ENCODE measurements at regions not wholly inside any gene's neighbourhood (a gene's known extent, or its start where the extent isn't known, plus 50 kb on each side); places are given as distances from the start of the nearest gene placed in this dataset.

GRCh38 chr4:24742335-24742734, 53.0 kb upstream of the SOD3 start (continued):
- TF ChIP-seq RFX5 (IDR thresholded peaks at IDR 0.05; ENCODE audit: low read length) = no peak

GRCh38 chr4:24742773-24743172, 52.6 kb upstream of the SOD3 start:
- peaks cover 6% of the 10 kb centered on the region for H3F3A ChIP-seq (replicated peaks; ENCODE audit: insufficient read depth)
- ChIA-PET CTCF (interaction anchor here (1.4 kb wide), 1 partner anchor 8 kb away, joined by 3 read pairs; no protein-coding TSS in a partner anchor), POLR2A (no interaction called here)
- H3K9me3 ChIP-seq = no peaks in the 10 kb centered on the region
- H3K4me3 ChIP-seq (ENCODE audit: low read depth in 2 of 2, low read length in 1 of 2) = no peak overlapping the region
- DNase-seq = no peak
- no peaks in the 10 kb centered on the region for H3K27me3 ChIP-seq (ENCODE audit: insufficient read depth)
- no peaks in the 10 kb centered on the region for H3K79me2 ChIP-seq (ENCODE audit: insufficient read depth)
- no peak overlapping the region for H3K4me2 ChIP-seq
- peak overlapping the region; percentile 54; the same call in 1 of the 2 replicates for H2AFZ ChIP-seq (ENCODE audit: low read depth)
- no peaks in the 10 kb centered on the region for H3K36me3 ChIP-seq (replicated peaks in 1 of 2; ENCODE audit: control insufficient read depth in 1 of 2, insufficient read depth in 2 of 2, low read length in 1 of 2)
- peak overlapping the region in 1 of 2 experiments; percentile 42; a peak in 1 of 4 replicates for H3K27ac ChIP-seq (ENCODE audit: low read depth in 2 of 2, low read length in 1 of 2)
- no peaks in the 10 kb centered on the region for H4K20me1 ChIP-seq (ENCODE audit: insufficient read depth)
- 37% methylated on average over 5 of the region's 5 CpGs for WGBS (ENCODE audit: low lambda C conversion rate)
- H3K9me2 ChIP-seq = no peaks in the 10 kb centered on the region
- H3K9ac ChIP-seq = no peak overlapping the region
- no peak for TF ChIP-seq FOSL2 (IDR thresholded peaks at IDR 0.05; ENCODE audit: borderline replicate concordance, low read depth)
- TF ChIP-seq FOXM1 (IDR thresholded peaks at IDR 0.05; ENCODE audit: low read depth) = no peak
- TF ChIP-seq CTCF (IDR thresholded peaks at IDR 0.05) = no peak
- TF ChIP-seq, protein P1, sequence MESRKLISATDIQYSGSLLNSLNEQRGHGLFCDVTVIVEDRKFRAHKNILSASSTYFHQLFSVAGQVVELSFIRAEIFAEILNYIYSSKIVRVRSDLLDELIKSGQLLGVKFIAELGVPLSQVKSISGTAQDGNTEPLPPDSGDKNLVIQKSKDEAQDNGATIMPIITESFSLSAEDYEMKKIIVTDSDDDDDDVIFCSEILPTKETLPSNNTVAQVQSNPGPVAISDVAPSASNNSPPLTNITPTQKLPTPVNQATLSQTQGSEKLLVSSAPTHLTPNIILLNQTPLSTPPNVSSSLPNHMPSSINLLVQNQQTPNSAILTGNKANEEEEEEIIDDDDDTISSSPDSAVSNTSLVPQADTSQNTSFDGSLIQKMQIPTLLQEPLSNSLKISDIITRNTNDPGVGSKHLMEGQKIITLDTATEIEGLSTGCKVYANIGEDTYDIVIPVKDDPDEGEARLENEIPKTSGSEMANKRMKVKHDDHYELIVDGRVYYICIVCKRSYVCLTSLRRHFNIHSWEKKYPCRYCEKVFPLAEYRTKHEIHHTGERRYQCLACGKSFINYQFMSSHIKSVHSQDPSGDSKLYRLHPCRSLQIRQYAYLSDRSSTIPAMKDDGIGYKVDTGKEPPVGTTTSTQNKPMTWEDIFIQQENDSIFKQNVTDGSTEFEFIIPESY (IDR thresholded peaks at IDR 0.05; ENCODE audit: borderline replicate concordance, low read depth) = no peak
- TF ChIP-seq USF2 (IDR thresholded peaks at IDR 0.05; ENCODE audit: borderline replicate concordance, low read depth, low read length) = no peak
- no peak for TF ChIP-seq NFIC (IDR thresholded peaks at IDR 0.05; ENCODE audit: borderline replicate concordance)
- no peak for TF ChIP-seq EZH2phosphoT487 (IDR thresholded peaks at IDR 0.05; ENCODE audit: borderline replicate concordance, low read depth)
- TF ChIP-seq RCOR1 (IDR thresholded peaks at IDR 0.05; ENCODE audit: low read length) = no peak
- H3K4me1 ChIP-seq (ENCODE audit: control insufficient read depth in 1 of 2, insufficient read depth in 2 of 2, low read depth in 1 of 2, low read length in 1 of 2) = no peaks in the 10 kb centered on the region

- Histone ChIP-seq H3K27me3 (ENCODE audit: insufficient read depth) (no peaks in the 10 kb centered on the region), H3K9me2 (no peaks in the 10 kb centered on the region), H3K36me3 (replicated peaks in 1 of 2; ENCODE audit: control insufficient read depth in 1 of 2, insufficient read depth in 2 of 2, low read length in 1 of 2) (no peaks in the 10 kb centered on the region), H3K79me2 (ENCODE audit: insufficient read depth) (no peaks in the 10 kb centered on the region), H3F3A (replicated peaks; ENCODE audit: insufficient read depth) (peaks cover 10% of the 10 kb centered on the region), H4K20me1 (ENCODE audit: insufficient read depth) (no peaks in the 10 kb centered on the region), H3K27ac (ENCODE audit: low read depth in 2 of 2, low read length in 1 of 2) (peak overlapping the region in 1 of 2 experiments; percentile 42; a peak in 1 of 4 replicates), H3K4me1 (ENCODE audit: control insufficient read depth in 1 of 2, insufficient read depth in 2 of 2, low read depth in 1 of 2, low read length in 1 of 2) (peaks cover 0 to 2% of the 10 kb centered on the region in 2 experiments; a peak in 1 of 4 replicates), H3K4me3 (ENCODE audit: low read depth in 2 of 2, low read length in 1 of 2) (no peak overlapping the region), H3K9ac (no peak overlapping the region), H2AFZ (ENCODE audit: low read depth) (no peak overlapping the region; the same call in 1 of the 2 replicates), H3K4me2 (no peak overlapping the region), H3K9me3 (no peaks in the 10 kb centered on the region)
- TF ChIP-seq PBX3 (IDR thresholded peaks at IDR 0.05) (no peak), RFX5 (IDR thresholded peaks at IDR 0.05; ENCODE audit: low read length) (no peak), MEF2A (IDR thresholded peaks at IDR 0.05; ENCODE audit: borderline replicate concordance, low read depth) (no peak), POLR2AphosphoS5 (IDR thresholded peaks at IDR 0.05; ENCODE audit: low read depth, low read length) (no peak), RCOR1 (IDR thresholded peaks at IDR 0.05; ENCODE audit: low read length) (no peak), EZH2phosphoT487 (IDR thresholded peaks at IDR 0.05; ENCODE audit: borderline replicate concordance, low read depth) (no peak)
- TF ChIP-seq, protein P2, sequence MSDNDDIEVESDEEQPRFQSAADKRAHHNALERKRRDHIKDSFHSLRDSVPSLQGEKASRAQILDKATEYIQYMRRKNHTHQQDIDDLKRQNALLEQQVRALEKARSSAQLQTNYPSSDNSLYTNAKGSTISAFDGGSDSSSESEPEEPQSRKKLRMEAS (IDR thresholded peaks at IDR 0.05; ENCODE audit: low read depth) = no peak
- WGBS (ENCODE audit: low lambda C conversion rate) = 80% methylated on average over 5 of the region's 5 CpGs
- DNase-seq = no peak
- ChIA-PET CTCF (interaction anchor here (1.4 kb wide), 1 partner anchor 9 kb away, joined by 3 read pairs; no protein-coding TSS in a partner anchor), POLR2A (no interaction called here)
Observed at GRCh38 chr4:24743206-24743605, 52.2 kb upstream of the SOD3 start.

Data from SK-N-SH (cell line).